ENCODE measurements at regions not wholly inside any gene's neighbourhood (a gene's known extent, or its start where the extent isn't known, plus 50 kb on each side); places are given as distances from the start of the nearest gene placed in this dataset.

DNA sequence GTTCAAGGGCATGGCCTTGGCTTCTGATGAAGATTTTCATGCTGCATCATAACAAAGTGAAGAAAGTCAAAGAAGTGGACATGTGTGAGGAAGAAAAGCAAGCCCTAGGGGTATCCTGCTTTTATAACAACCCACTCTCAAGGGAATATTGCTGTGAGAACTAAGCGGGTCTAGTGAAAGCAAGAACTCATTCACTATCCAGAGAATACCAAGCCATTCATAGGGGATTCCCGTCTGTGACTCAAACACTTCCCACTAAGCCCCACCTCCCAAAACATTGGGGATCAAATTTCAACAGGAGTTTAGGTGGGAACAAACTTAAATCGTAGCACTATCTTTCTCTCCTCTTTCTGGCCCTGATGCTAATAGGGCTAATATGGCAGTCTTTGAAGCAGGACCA, 98.5 kb upstream of the CTTNBP2NL start:
- TF ChIP-seq TAF1 (IDR thresholded peaks at IDR 0.05; ENCODE audit: low read depth, low read length) (no peak), POLR2AphosphoS5 (IDR thresholded peaks at IDR 0.05; ENCODE audit: low read depth, low read length) (no peak), POLR2A (IDR thresholded peaks at IDR 0.05; ENCODE audit: low read depth, low read length) (no peak), PAX5 (IDR thresholded peaks at IDR 0.05; ENCODE audit: insufficient read depth, low read length, severe bottlenecking) (no peak), POU2F2 (IDR thresholded peaks at IDR 0.05; ENCODE audit: low read depth, low read length) (no peak)
